HepG2 (cell line): ENCODE measurements at regions not wholly inside any gene's neighbourhood (a gene's known extent, or its start where the extent isn't known, plus 50 kb on each side); places are given as distances from the start of the nearest gene placed in this dataset.

Experiments used
- AKAP8 ChIP-seq: sonication (generic); formaldehyde crosslinking; IDR thresholded peaks from 2 replicates; pipeline ENCODE4 v1.5.1; 2020; ENCODE audit warnings: mild to moderate bottlenecking, missing genetic modification reagents
- FOXA3 ChIP-seq: IDR thresholded peaks from 2 replicates; pipeline ENCODE4 v1.6.1; 2016; ENCODE audit warnings: missing genetic modification reagents, missing compliant biosample characterization
- FOXK1 ChIP-seq: sonication (generic); formaldehyde crosslinking; IDR thresholded peaks from 2 replicates; pipeline ENCODE4 v1.4.0; 2020; ENCODE audit warnings: low read depth, missing genetic modification reagents, borderline replicate concordance
- HNRNPH1 ChIP-seq: fragments of 200-400 bp; formaldehyde crosslinking; optimal IDR thresholded peaks from 2 replicates; pipeline ENCODE3; 2017; ENCODE audit warnings: mild to moderate bottlenecking, low read depth, low read length
- IKZF5 ChIP-seq: IDR thresholded peaks from 2 replicates; pipeline ENCODE4 v1.6.1; 2018; ENCODE audit warnings: missing genetic modification reagents, mild to moderate bottlenecking, missing compliant biosample characterization
- JUN ChIP-seq: sonication (generic); formaldehyde crosslinking; IDR thresholded peaks from 2 replicates; pipeline ENCODE4 v1.4.0; 2020; ENCODE audit warnings: mild to moderate bottlenecking, missing genetic modification reagents
- MIXL1 ChIP-seq: IDR thresholded peaks from 2 replicates; pipeline ENCODE4 v1.6.1; 2016
- MLLT10 ChIP-seq: sonication (generic); formaldehyde crosslinking; IDR thresholded peaks from 2 replicates; pipeline ENCODE4 v1.4.0; 2020; ENCODE audit warnings: missing genetic modification reagents
- MTERF4 ChIP-seq: sonication (generic); formaldehyde crosslinking; IDR thresholded peaks from 2 replicates; pipeline ENCODE4 v1.8.0; 2023; ENCODE audit warnings: mild to moderate bottlenecking, missing genetic modification reagents
- MTF1 ChIP-seq: sonication (generic); formaldehyde crosslinking; IDR thresholded peaks from 2 replicates; pipeline ENCODE4 v1.5.0; 2020; ENCODE audit warnings: missing genetic modification reagents
- PCBP2 ChIP-seq: fragments of 200-400 bp; formaldehyde crosslinking; optimal IDR thresholded peaks from 2 replicates; pipeline ENCODE3; 2018; ENCODE audit warnings: low read length, low read depth; ENCODE audit not compliant: poor library complexity, severe bottlenecking
- PLSCR1 ChIP-seq: sonication (generic); formaldehyde crosslinking; IDR thresholded peaks from 2 replicates; pipeline ENCODE4 v1.5.0; 2020; ENCODE audit warnings: missing genetic modification reagents, mild to moderate bottlenecking, borderline replicate concordance
- RFX3 ChIP-seq: IDR thresholded peaks from 2 replicates; pipeline ENCODE4 v1.6.1; 2016; ENCODE audit warnings: missing biosample characterization, missing genetic modification reagents
- SAFB2 ChIP-seq: sonication (generic); formaldehyde crosslinking; IDR thresholded peaks from 2 replicates; pipeline ENCODE4 v1.5.1; 2020; ENCODE audit warnings: missing genetic modification reagents, low read depth, mild to moderate bottlenecking, borderline replicate concordance
- SP2 ChIP-seq: sonication (generic); formaldehyde crosslinking; IDR thresholded peaks from 2 replicates; pipeline ENCODE4 v1.5.1; 2020; ENCODE audit warnings: mild to moderate bottlenecking, missing genetic modification reagents
- TRAFD1 ChIP-seq: sonication (generic); formaldehyde crosslinking; IDR thresholded peaks from 2 replicates; pipeline ENCODE4 v1.5.1; 2020; ENCODE audit warnings: missing genetic modification reagents, mild to moderate bottlenecking, borderline replicate concordance
- YEATS4 ChIP-seq: sonication (generic); formaldehyde crosslinking; IDR thresholded peaks from 2 replicates; pipeline ENCODE4 v1.4.0; 2020; ENCODE audit warnings: missing genetic modification reagents, borderline replicate concordance
- ZBTB21 ChIP-seq: sonication (generic); formaldehyde crosslinking; IDR thresholded peaks from 2 replicates; pipeline ENCODE4 v1.4.0; 2020; ENCODE audit warnings: missing genetic modification reagents
- ZC3H13 ChIP-seq: sonication (generic); formaldehyde crosslinking; IDR thresholded peaks from 2 replicates; pipeline ENCODE4 v1.8.1; 2023; ENCODE audit warnings: mild to moderate bottlenecking, missing genetic modification reagents, moderate library complexity
- ZNF10 ChIP-seq: sonication (generic); formaldehyde crosslinking; IDR thresholded peaks from 2 replicates; pipeline ENCODE4 v1.4.0; 2020; ENCODE audit warnings: mild to moderate bottlenecking, low read depth, missing genetic modification reagents, borderline replicate concordance
- ZNF251 ChIP-seq: sonication (generic); formaldehyde crosslinking; IDR thresholded peaks from 2 replicates; pipeline ENCODE4 v1.9.0; 2021; ENCODE audit warnings: mild to moderate bottlenecking, missing genetic modification reagents
- ZNF326 ChIP-seq: sonication (generic); formaldehyde crosslinking; IDR thresholded peaks from 2 replicates; pipeline ENCODE4 v1.4.0; 2020; ENCODE audit warnings: missing genetic modification reagents, borderline replicate concordance
- ZNF503 ChIP-seq: sonication (generic); formaldehyde crosslinking; IDR thresholded peaks from 2 replicates; pipeline ENCODE4 v1.4.0; 2020; ENCODE audit warnings: missing genetic modification reagents
- ZNF530 ChIP-seq: sonication (generic); formaldehyde crosslinking; IDR thresholded peaks from 2 replicates; pipeline ENCODE4 v1.5.0; 2020; ENCODE audit warnings: low read depth, mild to moderate bottlenecking, missing genetic modification reagents
- ZNF577 ChIP-seq: sonication (generic); formaldehyde crosslinking; IDR thresholded peaks from 2 replicates; pipeline ENCODE4 v1.4.0; 2020; ENCODE audit warnings: mild to moderate bottlenecking, low read depth, missing genetic modification reagents, borderline replicate concordance
- ZSCAN9 ChIP-seq: IDR thresholded peaks from 2 replicates; pipeline ENCODE4 v1.6.1; 2016; ENCODE audit warnings: borderline replicate concordance

- TF ChIP-seq IKZF5: peak; percentile 80
- TF ChIP-seq SAFB2: no peak
- no peak for TF ChIP-seq JUN (CRISPR knock-in tag)
- TF ChIP-seq AKAP8 (CRISPR knock-in tag): no peak
- TF ChIP-seq MTF1 (CRISPR knock-in tag): no peak
- no peak for TF ChIP-seq ZC3H13
- peak; percentile 58; the same call in 1 of the 2 replicates for TF ChIP-seq FOXK1 (CRISPR knock-in tag)
- TF ChIP-seq ZNF503: no peak
- TF ChIP-seq PLSCR1 (CRISPR knock-in tag): no peak
- TF ChIP-seq FOXA3 (CRISPR knock-in tag): peak; percentile 98
- TF ChIP-seq HNRNPH1: no peak
- no peak for TF ChIP-seq ZNF326 (CRISPR knock-in tag)
- TF ChIP-seq ZSCAN9 (CRISPR knock-in tag): peak; percentile 44; the same call in 1 of the 2 replicates
- TF ChIP-seq YEATS4 (CRISPR knock-in tag): no peak
- TF ChIP-seq MIXL1 (CRISPR knock-in tag): peak; percentile 87
- no peak for TF ChIP-seq ZNF251 (CRISPR knock-in tag)
- TF ChIP-seq ZNF10 (CRISPR knock-in tag): no peak
- no peak for TF ChIP-seq ZBTB21 (CRISPR knock-in tag)
- TF ChIP-seq MTERF4: no peak
- TF ChIP-seq PCBP2: no peak
- no peak for TF ChIP-seq RFX3
- no peak for TF ChIP-seq MLLT10 (CRISPR knock-in tag)
- TF ChIP-seq ZNF577 (CRISPR knock-in tag): no peak
- TF ChIP-seq ZNF530: no peak
- no peak for TF ChIP-seq SP2
- no peak for TF ChIP-seq TRAFD1
Measured at GRCh38 chr9:87395804-87396479, 101.7 kb upstream of the DAPK1 start (continued).
